SK-N-SH treated with all-trans-retinoic acid at 6 μM for 48 hours (cell line): ENCODE measurements at regions not wholly inside any gene's neighbourhood (a gene's known extent, or its start where the extent isn't known, plus 50 kb on each side); places are given as distances from the start of the nearest gene placed in this dataset.

Source experiments
- ATAC-seq: fragments of 200-7000 bp; cut with Tn5 transposase; 3 replicates; pipeline ENCODE4 v1.9.1; 2020; ENCODE audit warnings: mild to moderate bottlenecking, moderate library complexity
- BACH2 ChIP-seq: fragments of 250-450 bp; sonication (Bioruptor Pico); IDR thresholded peaks from 2 replicates; pipeline ENCODE4 v1.9.0; 2021; ENCODE audit warnings: mild to moderate bottlenecking, borderline replicate concordance
- CREB5 ChIP-seq: fragments of 250-450 bp; sonication (Bioruptor Pico); IDR thresholded peaks from 2 replicates; pipeline ENCODE4 v1.5.1; 2020; ENCODE audit warnings: low read depth, mild to moderate bottlenecking, moderate library complexity
- CSDC2 ChIP-seq: fragments of 250-450 bp; sonication (Bioruptor Pico); IDR thresholded peaks from 2 replicates; pipeline ENCODE4 v1.5.0; 2020; ENCODE audit warnings: mild to moderate bottlenecking, moderate library complexity
- ISL1 ChIP-seq: fragments of 250-450 bp; sonication (Bioruptor Pico); IDR thresholded peaks from 2 replicates; pipeline ENCODE4 v2.1.2; 2022; ENCODE audit warnings: mild to moderate bottlenecking, moderate library complexity
- PATZ1 ChIP-seq: fragments of 250-450 bp; sonication (Bioruptor Pico); IDR thresholded peaks from 2 replicates; pipeline ENCODE4 v1.8.0; 2020; ENCODE audit warnings: mild to moderate bottlenecking, moderate library complexity, borderline replicate concordance
- POU6F1 ChIP-seq: fragments of 250-450 bp; sonication (Bioruptor Pico); IDR thresholded peaks from 2 replicates; pipeline ENCODE4 v1.8.0; 2021; ENCODE audit warnings: low read depth, mild to moderate bottlenecking, moderate library complexity, borderline replicate concordance
- RARB ChIP-seq: fragments of 250-450 bp; sonication (Bioruptor Pico); IDR thresholded peaks from 2 replicates; pipeline ENCODE4 v1.8.0; 2021; ENCODE audit warnings: mild to moderate bottlenecking, moderate library complexity
- SNAI2 ChIP-seq: fragments of 250-450 bp; sonication (Bioruptor Pico); IDR thresholded peaks from 2 replicates; pipeline ENCODE4 v1.5.0; 2020; ENCODE audit warnings: mild to moderate bottlenecking, moderate library complexity
- TCF4 ChIP-seq: fragments of 250-450 bp; sonication (Bioruptor Pico); IDR thresholded peaks from 2 replicates; pipeline ENCODE4 v1.8.0; 2021; ENCODE audit warnings: mild to moderate bottlenecking, moderate library complexity, borderline replicate concordance
- TSHZ2 ChIP-seq: fragments of 250-450 bp; sonication (Bioruptor Pico); IDR thresholded peaks from 2 replicates; pipeline ENCODE4 v1.5.0; 2020; ENCODE audit warnings: mild to moderate bottlenecking, moderate library complexity
- ZC3H10 ChIP-seq: fragments of 250-450 bp; sonication (Bioruptor Pico); IDR thresholded peaks from 2 replicates; pipeline ENCODE4 v1.5.1; 2021; ENCODE audit warnings: mild to moderate bottlenecking, moderate library complexity
- ZFP3 ChIP-seq: fragments of 250-450 bp; sonication (Bioruptor Pico); IDR thresholded peaks from 2 replicates; pipeline ENCODE4 v1.5.0; 2020; ENCODE audit warnings: mild to moderate bottlenecking, moderate library complexity
- ZFP30 ChIP-seq: fragments of 450-650 bp; formaldehyde crosslinking; IDR thresholded peaks from 2 replicates; pipeline ENCODE4 v1.5.0; 2022; ENCODE audit warnings: mild to moderate bottlenecking, moderate library complexity
- ZNF565 ChIP-seq: fragments of 450-650 bp; formaldehyde crosslinking; conservative IDR thresholded peaks from 2 replicates; pipeline ENCODE4 v1.5.0; 2020; ENCODE audit warnings: low read depth, mild to moderate bottlenecking, moderate library complexity
- ZNF70 ChIP-seq: fragments of 450-650 bp; formaldehyde crosslinking; IDR thresholded peaks from 2 replicates; pipeline ENCODE4 v1.5.0; 2020; ENCODE audit warnings: mild to moderate bottlenecking, moderate library complexity
- ZNF8 ChIP-seq: fragments of 450-650 bp; formaldehyde crosslinking; IDR thresholded peaks from 2 replicates; pipeline ENCODE4 v1.5.0; 2020; ENCODE audit warnings: mild to moderate bottlenecking, moderate library complexity
- TF ChIP-seq, protein P1 (sequence below): fragments of 250-450 bp; sonication (Bioruptor Pico); IDR thresholded peaks from 2 replicates; pipeline ENCODE4 v1.5.1; 2021; ENCODE audit warnings: mild to moderate bottlenecking, moderate library complexity

GRCh38 chr2:54360055-54360792 is 95.9 kb upstream of the SPTBN1 start:
- TF ChIP-seq ISL1 (CRISPR knock-in tag), result peak; percentile 80
- no peak for TF ChIP-seq BACH2 (CRISPR knock-in tag)
- no peak for TF ChIP-seq ZNF8
- peak; percentile 59; the same call in 1 of the 2 replicates for TF ChIP-seq CREB5
- no peak for TF ChIP-seq CSDC2 (CRISPR knock-in tag)
- TF ChIP-seq ZNF70 (CRISPR knock-in tag), result 0 out of 2 replicates have a peak, but pooled peaks have one; percentile 5
- TF ChIP-seq RARB (CRISPR knock-in tag), result no peak
- no peak for TF ChIP-seq POU6F1
- peak; percentile 75 for TF ChIP-seq TCF4 (CRISPR knock-in tag)
- peak; percentile 76; the same call in 1 of the 2 replicates for TF ChIP-seq TSHZ2 (CRISPR knock-in tag)
- TF ChIP-seq ZFP3, result peak; percentile 69; the same call in 1 of the 2 replicates
- ATAC-seq, result peak; percentile 98

DNA sequence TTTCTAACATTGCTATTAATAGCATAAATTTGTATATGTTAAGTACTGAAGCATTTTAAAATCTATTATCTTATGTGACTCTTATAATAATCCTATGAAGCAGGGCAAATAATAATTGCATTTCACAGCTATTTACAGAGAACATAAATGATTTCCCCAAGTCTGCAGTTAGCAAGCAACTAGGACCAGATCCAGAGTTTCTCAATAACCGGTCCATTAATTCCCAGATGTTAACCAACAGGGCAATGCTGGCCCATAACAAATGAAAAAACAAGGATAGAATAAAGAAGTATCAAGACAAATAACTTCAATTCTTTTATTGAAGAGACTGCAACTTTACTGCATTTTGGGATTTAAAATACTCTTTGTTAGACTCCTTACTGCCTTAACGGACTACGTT is 91.7 kb upstream of the SPTBN1 start:
- TF ChIP-seq, protein P1, sequence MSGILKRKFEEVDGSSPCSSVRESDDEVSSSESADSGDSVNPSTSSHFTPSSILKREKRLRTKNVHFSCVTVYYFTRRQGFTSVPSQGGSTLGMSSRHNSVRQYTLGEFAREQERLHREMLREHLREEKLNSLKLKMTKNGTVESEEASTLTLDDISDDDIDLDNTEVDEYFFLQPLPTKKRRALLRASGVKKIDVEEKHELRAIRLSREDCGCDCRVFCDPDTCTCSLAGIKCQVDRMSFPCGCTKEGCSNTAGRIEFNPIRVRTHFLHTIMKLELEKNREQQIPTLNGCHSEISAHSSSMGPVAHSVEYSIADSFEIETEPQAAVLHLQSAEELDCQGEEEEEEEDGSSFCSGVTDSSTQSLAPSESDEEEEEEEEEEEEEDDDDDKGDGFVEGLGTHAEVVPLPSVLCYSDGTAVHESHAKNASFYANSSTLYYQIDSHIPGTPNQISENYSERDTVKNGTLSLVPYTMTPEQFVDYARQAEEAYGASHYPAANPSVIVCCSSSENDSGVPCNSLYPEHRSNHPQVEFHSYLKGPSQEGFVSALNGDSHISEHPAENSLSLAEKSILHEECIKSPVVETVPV, result no peak
- no peak for TF ChIP-seq CSDC2 (CRISPR knock-in tag)
- no peak for TF ChIP-seq BACH2 (CRISPR knock-in tag)
- TF ChIP-seq ZNF565 (CRISPR knock-in tag), result no peak
- no peak for TF ChIP-seq POU6F1
- TF ChIP-seq ZC3H10 (CRISPR knock-in tag), result no peak
- no peak for TF ChIP-seq ZFP30
- TF ChIP-seq TSHZ2 (CRISPR knock-in tag), result no peak
- no peak for ATAC-seq

- ATAC-seq, result no peak
Observed at GRCh38 chr2:54365661-54366060, 90.5 kb upstream of the SPTBN1 start.

More at GRCh38 chr2:54365661-54366060, 90.5 kb upstream of the SPTBN1 start:
- TF ChIP-seq, protein P1, result no peak
- TF ChIP-seq ZC3H10 (CRISPR knock-in tag) (no peak), ZFP30 (peak; percentile 98), ZNF565 (CRISPR knock-in tag) (no peak), PATZ1 (CRISPR knock-in tag) (no peak), RARB (CRISPR knock-in tag) (no peak), SNAI2 (no peak), ZFP3 (no peak)
